GM10266 (cell line): ENCODE measurements at regions not wholly inside any gene's neighbourhood (a gene's known extent, or its start where the extent isn't known, plus 50 kb on each side); places are given as distances from the start of the nearest gene placed in this dataset.
"Not testable (repeated sequence)": the region's sequence is repeated elsewhere in the genome, so short reads cannot be mapped to it uniquely, and the experiment has no call there.

Experiments used
- DNase-seq: peaks from one replicate; pipeline ENCODE4 v3.0.0; 2012; ENCODE audit errors: extremely low spot score
- CTCF ChIP-seq: IDR thresholded peaks from 2 replicates; pipeline ENCODE4 v1.5.1; 2012; ENCODE audit warnings: mild to moderate bottlenecking, low read depth; ENCODE audit not compliant: control insufficient read depth, insufficient read depth; ENCODE audit errors: missing control alignments

- no peak for TF ChIP-seq CTCF
- DNase-seq: no peak
Measured at GRCh38 chr4:131001371-131001770, 1905.4 kb downstream of the C4orf33 start.

GRCh38 chr4:131002132-131002531, 1906.2 kb downstream of the C4orf33 start:
- no peak for DNase-seq
- TF ChIP-seq CTCF: no peak

GRCh38 chr4:131006388-131006787, 1910.4 kb downstream of the C4orf33 start:
- no peak for DNase-seq
- TF ChIP-seq CTCF: no peak

GRCh38 chr4:131011961-131012360, 1916.0 kb downstream of the C4orf33 start:
- DNase-seq: not testable (repeated sequence)

- no peak for TF ChIP-seq CTCF
- DNase-seq: no peak
Measured at GRCh38 chr4:131013226-131013625, 1917.3 kb downstream of the C4orf33 start.

- no peak for TF ChIP-seq CTCF
- DNase-seq: no peak
Measured at GRCh38 chr4:131026771-131027170, 1930.8 kb downstream of the C4orf33 start.

GRCh38 chr4:131044368-131044767, 1948.4 kb downstream of the C4orf33 start:
- no peak for DNase-seq
- no peak for TF ChIP-seq CTCF

GRCh38 chr4:131046821-131047220, 1950.9 kb downstream of the C4orf33 start:
- TF ChIP-seq CTCF: no peak

More at GRCh38 chr4:131046821-131047220, 1950.9 kb downstream of the C4orf33 start:
- DNase-seq: no peak
